Endodermal cell (in vitro differentiated cells): ENCODE measurements at regions not wholly inside any gene's neighbourhood (a gene's known extent, or its start where the extent isn't known, plus 50 kb on each side); places are given as distances from the start of the nearest gene placed in this dataset.

Source experiments
- DNase-seq: peaks from one replicate; pipeline ENCODE4 v3.0.0-alpha.2; 2017
- H3K27ac ChIP-seq: 2 replicates; pipeline ENCODE4 v1.5.1; 2013; ENCODE audit warnings: mild to moderate bottlenecking, low read depth, low read length, moderate library complexity
- H3K27me3 ChIP-seq: 2 replicates; pipeline ENCODE4 v1.6.1; 2013; ENCODE audit warnings: mild to moderate bottlenecking, low read length, moderate library complexity; ENCODE audit not compliant: insufficient read depth, control insufficient read depth, poor library complexity, severe bottlenecking
- H3K36me3 ChIP-seq: 2 replicates; pipeline ENCODE4 v1.7.0; 2013; ENCODE audit warnings: mild to moderate bottlenecking, low read length, moderate library complexity; ENCODE audit not compliant: control insufficient read depth, insufficient read depth
- H3K4me1 ChIP-seq: one replicate; pipeline ENCODE4 v1.7.0; 2013; ENCODE audit warnings: low read length; ENCODE audit not compliant: control insufficient read depth, insufficient read depth
- H3K4me3 ChIP-seq: 2 replicates; pipeline ENCODE4 v1.5.1; 2013; ENCODE audit warnings: mild to moderate bottlenecking, low read length, moderate library complexity
- H3K9ac ChIP-seq: 2 replicates; pipeline ENCODE4 v1.6.1; 2013; ENCODE audit warnings: mild to moderate bottlenecking, low read length, moderate library complexity; ENCODE audit not compliant: poor library complexity, severe bottlenecking; ENCODE audit errors: extremely low read depth
- H3K9me3 ChIP-seq: 2 replicates; pipeline ENCODE4 v1.6.1; 2013; ENCODE audit warnings: mild to moderate bottlenecking, low read length, moderate library complexity; ENCODE audit not compliant: control insufficient read depth
- H3K27ac Mint-ChIP-seq: 2 replicates; pipeline ENCODE4 v1.8.0; 2020; ENCODE audit warnings: mixed read lengths
- H3K27me3 Mint-ChIP-seq: 2 replicates; pipeline ENCODE4 v1.8.0; 2021; ENCODE audit warnings: mild to moderate bottlenecking, mixed read lengths; ENCODE audit not compliant: insufficient read depth
- H3K36me3 Mint-ChIP-seq: 2 replicates; pipeline ENCODE4 v1.8.0; 2020; ENCODE audit warnings: low read depth, mixed read lengths
- H3K4me1 Mint-ChIP-seq: 2 replicates; pipeline ENCODE4 v1.8.0; 2020; ENCODE audit warnings: mixed read lengths
- H3K4me3 Mint-ChIP-seq: 2 replicates; pipeline ENCODE4 v1.8.0; 2020; ENCODE audit warnings: mild to moderate bottlenecking, moderate library complexity, mixed read lengths
- H3K9me3 Mint-ChIP-seq: 2 replicates; pipeline ENCODE4 v1.8.0; 2020; ENCODE audit warnings: mild to moderate bottlenecking, mixed read lengths
- CTCF ChIP-seq: fragments of 200-600 bp; sonication (generic); conservative IDR thresholded peaks from 2 replicates; pipeline ENCODE4 v1.5.0; 2021; ENCODE audit warnings: antibody characterized with exemption, mild to moderate bottlenecking
- WGBS, 2 experiments: methylation state at CpG; one replicate each; pipeline versions ENCODE4 v1.1.5 to v1.1.7; 2013; ENCODE audit warnings: missing lambda C conversion rate in 2 of 2, mixed read lengths in 1 of 2; ENCODE audit not compliant: insufficient coverage in 1 of 2, insufficient read length in 1 of 2; 5-methylcytosine and 5-hydroxymethylcytosine counted together

DNA sequence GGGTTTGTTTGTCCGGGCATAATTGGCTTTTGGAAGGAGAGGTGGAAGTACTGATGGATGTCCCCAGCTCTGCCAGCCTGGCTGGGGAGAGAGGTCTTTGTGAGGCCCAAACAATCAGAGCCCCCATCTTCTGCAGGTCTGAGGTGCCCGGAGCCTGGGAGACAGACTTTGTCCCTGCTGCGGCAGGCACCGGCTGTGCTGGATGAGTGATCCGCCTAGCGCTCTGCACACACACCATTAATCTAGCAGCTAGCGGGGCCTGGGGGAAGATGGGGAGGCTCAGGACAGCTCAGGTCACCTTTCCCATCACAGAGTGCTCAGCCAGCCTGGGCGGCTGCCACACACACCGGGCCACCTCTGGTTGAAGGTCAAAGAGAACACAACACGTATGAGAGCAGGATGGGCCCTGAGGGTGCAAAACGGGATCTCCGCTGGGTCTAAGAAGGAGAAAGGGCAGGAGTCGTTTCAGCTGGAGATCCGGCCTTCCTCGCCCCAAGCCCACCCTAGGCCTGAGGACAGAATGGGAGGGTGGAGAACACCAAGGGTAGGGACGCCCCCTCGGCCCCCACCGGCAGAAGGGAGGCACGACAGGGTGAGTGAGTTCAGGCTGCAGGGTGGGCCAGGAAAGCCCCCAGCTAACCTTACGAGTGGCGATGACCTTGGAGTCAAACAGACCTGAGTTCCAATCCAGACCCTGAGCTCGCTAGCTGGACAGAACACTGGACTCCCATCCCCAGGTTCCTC is 341.8 kb downstream of the NPHP4 start:
- H3K36me3 ChIP-seq: no peaks in the 10 kb centered on the region
- peak; percentile 31 for DNase-seq
- WGBS, 2 experiments: 92 to 94% methylated on average over 11 to 22 of the region's 22 CpGs
- H3K27ac ChIP-seq: no peak overlapping the region
- Mint-ChIP-seq H3K4me3 (no peak overlapping the region), H3K27me3 (peaks cover 3% of the 10 kb centered on the region), H3K4me1 (peaks cover 21% of the 10 kb centered on the region), H3K9me3 (peaks cover 6% of the 10 kb centered on the region), H3K27ac (no peak overlapping the region), H3K36me3 (no peaks in the 10 kb centered on the region)
- no peak for TF ChIP-seq CTCF
- H3K4me1 ChIP-seq: no peaks in the 10 kb centered on the region
- H3K27me3 ChIP-seq: no peaks in the 10 kb centered on the region
- no peak overlapping the region for H3K4me3 ChIP-seq
- no peak overlapping the region for H3K9ac ChIP-seq
- H3K9me3 ChIP-seq: peaks cover 7% of the 10 kb centered on the region

- WGBS, 2 experiments: 96 to 100% methylated on average over 2 to 5 of the region's 5 CpGs
- no peak for TF ChIP-seq CTCF
- DNase-seq: peak; percentile 18
- Histone ChIP-seq H3K36me3 (no peaks in the 10 kb centered on the region), H3K4me1 (no peaks in the 10 kb centered on the region), H3K9ac (no peak overlapping the region), H3K9me3 (peaks cover 7% of the 10 kb centered on the region), H3K27ac (no peak overlapping the region), H3K27me3 (no peaks in the 10 kb centered on the region), H3K4me3 (no peak overlapping the region)
- H3K4me1 Mint-ChIP-seq: peaks cover 21% of the 10 kb centered on the region
- H3K9me3 Mint-ChIP-seq: peaks cover 6% of the 10 kb centered on the region
- H3K4me3 Mint-ChIP-seq: no peak overlapping the region
- H3K27me3 Mint-ChIP-seq: peaks cover 3% of the 10 kb centered on the region
- H3K27ac Mint-ChIP-seq: no peak overlapping the region
- H3K36me3 Mint-ChIP-seq: no peaks in the 10 kb centered on the region
Observed at GRCh38 chr1:5649795-5650194, 342.4 kb downstream of the NPHP4 start.

DNA sequence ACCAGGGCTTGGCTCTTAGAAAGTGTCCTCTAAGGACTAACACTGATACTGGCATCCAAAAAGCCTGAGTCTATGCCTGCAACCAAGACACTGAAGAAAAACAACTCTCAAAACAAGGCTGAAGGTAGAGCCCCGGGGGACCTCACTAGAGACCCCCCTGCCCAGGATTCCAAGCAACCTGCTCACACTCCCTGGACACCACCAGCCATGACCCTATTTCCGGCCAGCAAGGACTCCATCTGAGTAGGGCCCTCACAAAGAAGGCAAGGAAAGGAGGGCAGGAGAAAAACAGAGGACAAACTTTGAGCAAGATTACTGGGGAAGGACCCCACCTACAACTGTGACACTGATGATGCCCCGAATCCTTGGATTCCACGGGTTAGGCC is 343.1 kb downstream of the NPHP4 start:
- H3K4me1 Mint-ChIP-seq: peaks cover 21% of the 10 kb centered on the region
- Histone ChIP-seq H3K9ac (no peak overlapping the region), H3K4me3 (no peak overlapping the region), H3K27ac (no peak overlapping the region), H3K9me3 (peaks cover 7% of the 10 kb centered on the region), H3K27me3 (no peaks in the 10 kb centered on the region), H3K36me3 (no peaks in the 10 kb centered on the region), H3K4me1 (no peaks in the 10 kb centered on the region)
- no peak for DNase-seq
- WGBS, 2 experiments: 89 to 100% methylated on average over 2 to 4 of the region's 4 CpGs
- no peak overlapping the region for H3K27ac Mint-ChIP-seq
- no peak for TF ChIP-seq CTCF
- peaks cover 3% of the 10 kb centered on the region for H3K27me3 Mint-ChIP-seq
- no peak overlapping the region for H3K4me3 Mint-ChIP-seq
- H3K9me3 Mint-ChIP-seq: peaks cover 6% of the 10 kb centered on the region
- no peaks in the 10 kb centered on the region for H3K36me3 Mint-ChIP-seq
